ENCODE measurements at regions not wholly inside any gene's neighbourhood (a gene's known extent, or its start where the extent isn't known, plus 50 kb on each side); places are given as distances from the start of the nearest gene placed in this dataset.
A peak's percentile ranks its signal among the peaks of the same experiment; 100 is the strongest.

DNA sequence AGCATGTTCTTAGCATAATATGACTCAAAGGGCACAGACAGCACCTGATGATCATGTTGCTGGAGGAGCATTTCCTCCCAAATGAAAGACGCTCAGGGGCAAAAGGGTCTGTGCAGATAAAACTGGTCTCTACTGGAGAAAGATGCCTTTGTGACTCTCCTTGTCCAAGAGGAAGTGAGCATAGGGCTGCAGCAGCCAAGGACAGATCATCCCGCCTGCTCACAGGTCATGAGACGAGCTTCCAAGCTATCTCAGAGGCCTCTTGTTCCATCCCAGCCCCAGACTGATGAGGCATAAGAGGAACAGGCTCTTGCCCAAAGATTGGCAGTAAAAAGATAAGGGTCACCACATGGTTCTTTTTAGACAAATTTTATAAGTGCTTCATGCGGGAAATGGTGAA lies 141.8 kb downstream of the KATNIP start:
- H3K4me3 ChIP-seq (ENCODE audit: low read depth, low read length), result no peak overlapping the region
- DNase-seq (ENCODE audit: low read depth), result no peak
- TF ChIP-seq, protein P1, sequence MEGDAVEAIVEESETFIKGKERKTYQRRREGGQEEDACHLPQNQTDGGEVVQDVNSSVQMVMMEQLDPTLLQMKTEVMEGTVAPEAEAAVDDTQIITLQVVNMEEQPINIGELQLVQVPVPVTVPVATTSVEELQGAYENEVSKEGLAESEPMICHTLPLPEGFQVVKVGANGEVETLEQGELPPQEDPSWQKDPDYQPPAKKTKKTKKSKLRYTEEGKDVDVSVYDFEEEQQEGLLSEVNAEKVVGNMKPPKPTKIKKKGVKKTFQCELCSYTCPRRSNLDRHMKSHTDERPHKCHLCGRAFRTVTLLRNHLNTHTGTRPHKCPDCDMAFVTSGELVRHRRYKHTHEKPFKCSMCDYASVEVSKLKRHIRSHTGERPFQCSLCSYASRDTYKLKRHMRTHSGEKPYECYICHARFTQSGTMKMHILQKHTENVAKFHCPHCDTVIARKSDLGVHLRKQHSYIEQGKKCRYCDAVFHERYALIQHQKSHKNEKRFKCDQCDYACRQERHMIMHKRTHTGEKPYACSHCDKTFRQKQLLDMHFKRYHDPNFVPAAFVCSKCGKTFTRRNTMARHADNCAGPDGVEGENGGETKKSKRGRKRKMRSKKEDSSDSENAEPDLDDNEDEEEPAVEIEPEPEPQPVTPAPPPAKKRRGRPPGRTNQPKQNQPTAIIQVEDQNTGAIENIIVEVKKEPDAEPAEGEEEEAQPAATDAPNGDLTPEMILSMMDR (conservative IDR thresholded peaks at IDR 0.05; ENCODE audit: low read depth, low read length), result no peak

DNA sequence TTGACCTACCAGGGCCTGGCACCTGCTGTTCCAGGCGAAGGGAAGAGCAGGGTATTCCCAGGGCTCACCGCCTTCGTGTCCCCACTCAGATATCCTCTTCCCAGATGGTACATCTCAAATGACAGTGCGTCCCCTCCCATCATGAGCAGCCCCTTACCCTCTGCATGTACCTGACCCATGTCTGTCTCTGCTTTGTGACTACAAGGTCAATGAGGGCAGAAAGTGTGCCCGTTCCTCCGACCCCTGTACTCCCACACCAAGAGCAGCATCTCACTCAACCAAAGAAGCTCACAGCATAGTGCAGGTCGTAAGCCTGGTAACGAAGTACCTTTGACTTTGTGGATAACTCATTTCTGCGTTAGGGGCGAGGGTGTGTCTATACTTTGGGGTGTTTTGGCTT lies 142.6 kb downstream of the KATNIP start:
- TF ChIP-seq, protein P1 (conservative IDR thresholded peaks at IDR 0.05; ENCODE audit: low read depth, low read length), result no peak
- no peak for DNase-seq (ENCODE audit: low read depth)
- H3K4me3 ChIP-seq (ENCODE audit: low read depth, low read length), result no peak overlapping the region

DNA sequence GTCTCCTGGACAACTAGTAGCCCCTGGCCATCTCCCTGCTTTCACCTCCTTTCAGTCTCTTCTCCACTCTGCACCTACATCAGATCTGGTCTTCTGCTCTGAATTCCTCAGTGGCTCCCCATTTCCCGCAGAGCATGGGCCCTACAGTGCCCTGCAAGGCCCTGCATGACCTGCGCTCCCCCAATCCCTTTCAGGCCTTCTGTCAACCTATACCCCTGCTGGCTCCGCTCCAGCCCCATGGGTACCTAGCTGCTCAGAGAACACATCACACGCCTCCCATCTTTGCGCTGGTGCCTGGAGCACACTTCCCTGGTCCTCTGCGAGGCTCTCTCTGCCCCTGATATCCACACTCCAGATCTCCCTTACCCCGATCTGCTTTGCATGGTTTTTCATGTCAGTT lies 145.2 kb downstream of the KATNIP start:
- no peak for DNase-seq (ENCODE audit: low read depth)
- TF ChIP-seq, protein P1 (conservative IDR thresholded peaks at IDR 0.05; ENCODE audit: low read depth, low read length), result no peak

DNA sequence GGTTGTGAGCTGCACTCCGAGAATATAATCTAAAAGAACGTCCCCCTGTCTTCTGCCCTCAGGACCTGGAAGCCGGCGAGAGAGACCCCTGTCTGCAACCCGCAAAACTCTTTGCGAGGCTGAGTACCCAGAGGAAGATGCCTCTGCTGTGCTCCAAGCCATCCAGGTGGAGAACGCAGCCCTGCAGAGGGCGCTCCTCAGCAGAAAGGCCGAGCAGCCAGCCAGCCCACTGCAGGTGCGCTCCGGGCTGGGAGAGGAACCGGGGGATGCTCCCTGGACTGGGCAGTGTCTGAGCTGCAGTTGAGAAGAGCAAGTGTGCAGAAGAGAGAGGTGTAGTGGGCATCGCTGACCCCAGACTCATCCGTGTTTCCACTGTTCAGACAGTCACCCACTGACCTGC lies 148.3 kb downstream of the KATNIP start:
- TF ChIP-seq, protein P1 (conservative IDR thresholded peaks at IDR 0.05; ENCODE audit: low read depth, low read length), result peak; percentile 72
- no peak overlapping the region for H3K4me3 ChIP-seq (ENCODE audit: low read depth, low read length)
- peak; percentile 22 for DNase-seq (ENCODE audit: low read depth)

More for the DNA sequence above, 145.2 kb downstream of the KATNIP start:
- no peak overlapping the region for H3K4me3 ChIP-seq (ENCODE audit: low read depth, low read length)

GRCh38 chr16:27698746-27699145 lies 148.8 kb downstream of the KATNIP start:
- H3K4me3 ChIP-seq (ENCODE audit: low read depth, low read length), result no peak overlapping the region
- TF ChIP-seq, protein P1 (conservative IDR thresholded peaks at IDR 0.05; ENCODE audit: low read depth, low read length), result no peak
- no peak for DNase-seq (ENCODE audit: low read depth)

- no peak for DNase-seq (ENCODE audit: low read depth)
- no peak overlapping the region for H3K4me3 ChIP-seq (ENCODE audit: low read depth, low read length)
- TF ChIP-seq, protein P1 (conservative IDR thresholded peaks at IDR 0.05; ENCODE audit: low read depth, low read length), result no peak
Measured at GRCh38 chr16:27699540-27699939, 149.6 kb downstream of the KATNIP start.

DNA sequence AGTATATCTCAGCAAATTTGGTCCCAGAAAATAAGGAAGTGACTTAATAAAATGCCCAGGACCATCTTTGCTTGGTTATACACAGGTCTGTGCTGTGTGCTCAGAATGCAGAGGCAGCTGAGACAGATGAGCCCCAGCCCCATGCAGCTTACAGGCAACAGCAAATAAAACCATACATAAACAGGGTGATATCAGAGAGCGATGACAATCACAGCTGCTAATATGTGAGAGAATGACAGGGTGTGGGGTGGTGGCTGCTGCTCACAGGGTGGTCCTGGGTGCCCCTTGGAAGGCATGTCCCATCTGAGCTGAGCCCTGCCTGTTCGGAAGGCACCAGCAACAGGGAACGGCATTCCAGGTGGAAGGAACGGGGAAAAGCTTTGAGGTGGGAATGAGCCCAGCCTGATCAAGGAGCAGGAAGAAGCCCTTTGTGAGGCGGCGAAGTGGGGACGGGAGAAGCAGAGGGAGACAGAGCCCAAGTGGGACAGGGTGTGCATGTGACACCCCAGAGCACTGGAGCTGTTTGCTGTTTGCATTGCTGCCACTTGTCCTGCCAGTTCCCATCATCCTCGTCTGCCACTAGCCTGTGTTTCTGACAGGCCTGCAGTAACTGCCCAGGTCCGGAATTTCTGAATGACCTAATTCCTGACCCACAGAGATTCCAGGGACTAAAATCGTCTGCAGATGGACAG lies 150.5 kb downstream of the KATNIP start:
- no peak overlapping the region for H3K4me3 ChIP-seq (ENCODE audit: low read depth, low read length)
- TF ChIP-seq, protein P1 (conservative IDR thresholded peaks at IDR 0.05; ENCODE audit: low read depth, low read length), result no peak
- no peak for DNase-seq (ENCODE audit: low read depth)

All from choroid plexus epithelial cell (primary cell).